Testis (tissue), 2 donors: ENCODE measurements at regions not wholly inside any gene's neighbourhood (a gene's known extent, or its start where the extent isn't known, plus 50 kb on each side); places are given as distances from the start of the nearest gene placed in this dataset.

ENCODE experiments used
- CTCF ChIP-seq, 3 experiments: fragments of 450-650 bp in 2 of 3; fragments of 200-600 bp in 1 of 3; sonication (generic) in 1 of 3; IDR thresholded peaks; one replicate each; pipeline ENCODE4 v1.5.1; 2016 to 2019; ENCODE audit warnings: antibody characterized with exemption in 3 of 3, mild to moderate bottlenecking in 2 of 3, moderate library complexity in 1 of 3
- POLR2A ChIP-seq: fragments of 450-650 bp; IDR thresholded peaks from one replicate; pipeline ENCODE4 v1.6.1; 2017; ENCODE audit warnings: antibody characterized with exemption, mild to moderate bottlenecking, moderate library complexity

DNA sequence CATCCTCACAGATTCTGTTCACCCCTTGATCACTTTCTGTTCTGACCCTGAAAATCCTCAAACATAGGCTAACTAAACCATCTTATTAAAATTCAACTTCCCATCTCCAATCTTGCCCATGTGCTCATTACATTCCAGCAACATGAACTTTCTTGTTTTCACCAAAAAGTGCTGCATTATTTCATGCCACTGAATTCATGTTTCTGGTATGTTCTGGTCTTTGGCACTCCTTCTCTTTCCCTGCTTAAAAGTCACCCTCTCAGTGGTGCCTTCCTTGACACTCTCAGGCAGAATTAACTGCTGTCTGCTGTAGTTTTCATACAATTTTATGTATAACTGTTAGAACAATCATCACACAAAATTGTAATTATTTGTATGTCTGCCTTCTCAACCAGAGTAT lies 247.7 kb upstream of the RBMS1 start:
- TF ChIP-seq CTCF (IDR thresholded peaks at IDR 0.05) (no peak), POLR2A (no peak)
